H1 (cell line): ENCODE measurements at regions not wholly inside any gene's neighbourhood (a gene's known extent, or its start where the extent isn't known, plus 50 kb on each side); places are given as distances from the start of the nearest gene placed in this dataset.

Experiments
- CTCF ChIA-PET: fragments of 300-600 bp; sonication (Branson Sonifier 250); formaldehyde crosslinking; loops from one replicate; lab custom pipeline; 2021; ENCODE audit not compliant: partially characterized antibody; lab: Charles Lee
- POLR2A ChIA-PET: fragments of 300-600 bp; sonication (Branson Sonifier 250); formaldehyde crosslinking; loops from one replicate; lab custom pipeline; 2021; ENCODE audit warnings: inconsistent platforms; ENCODE audit not compliant: partially characterized antibody; lab: Charles Lee
- DNase-seq, 2 experiments: peaks; one replicate each; pipeline versions ENCODE4 v3.0.0 to v3.0.0-alpha.2; 2010 to 2022; ENCODE audit warnings: low spot score in 2 of 2, low read depth in 1 of 2, mixed read lengths in 1 of 2
- FAIRE-seq: peaks from 2 replicates; lab custom pipeline; 2011; peaks lifted over from hg19 to GRCh38; lab: Jason Lieb, UNC
- H2AFZ ChIP-seq: 2 replicates; pipeline ENCODE4 v1.8.1; 2012; ENCODE audit warnings: low read length, inconsistent platforms
- H2AK5ac ChIP-seq: 2 replicates; pipeline ENCODE4 v1.6.1; 2013; ENCODE audit warnings: low read depth, low read length
- H2BK120ac ChIP-seq: replicated peaks from 2 replicates; pipeline ENCODE3; 2013; ENCODE audit warnings: low read depth, low read length, inconsistent platforms
- H2BK12ac ChIP-seq: 2 replicates; pipeline ENCODE4 v1.6.1; 2013; ENCODE audit warnings: low read depth, low read length
- H2BK15ac ChIP-seq: 2 replicates; pipeline ENCODE4 v1.6.1; 2013; ENCODE audit warnings: low read length
- H2BK20ac ChIP-seq: 2 replicates; pipeline ENCODE4 v1.6.1; 2013; ENCODE audit warnings: low read length
- H2BK5ac ChIP-seq: 2 replicates; pipeline ENCODE4 v1.6.1; 2013; ENCODE audit warnings: low read depth, low read length
- H3K14ac ChIP-seq: 2 replicates; pipeline ENCODE4 v1.6.1; 2013; ENCODE audit warnings: inconsistent platforms; ENCODE audit not compliant: insufficient read length
- H3K18ac ChIP-seq: 2 replicates; pipeline ENCODE4 v1.6.1; 2013; ENCODE audit warnings: low read length; ENCODE audit errors: extremely low read depth
- H3K23ac ChIP-seq: 2 replicates; pipeline ENCODE4 v1.6.1; 2013; ENCODE audit warnings: inconsistent platforms; ENCODE audit not compliant: insufficient read length
- H3K23me2 ChIP-seq: 2 replicates; pipeline ENCODE4 v1.6.1; 2013; ENCODE audit warnings: low read depth, low read length
- H3K27ac ChIP-seq: 2 replicates; pipeline ENCODE4 v1.6.1; 2011; ENCODE audit warnings: low read depth, low read length, inconsistent platforms
- H3K27me3 ChIP-seq, 4 experiments: replicated peaks in 1 of 4; 1 replicate in 1 of 4; 2 replicates in 3 of 4; pipeline versions ENCODE4 v1.6.1 to v1.8.1; 2011 to 2013; ENCODE audit warnings: low read length in 3 of 4, mild to moderate bottlenecking in 3 of 4, inconsistent platforms in 2 of 4, mixed read lengths in 2 of 4, moderate library complexity in 1 of 4; ENCODE audit not compliant: control insufficient read depth in 3 of 4, insufficient read depth in 3 of 4; ENCODE audit errors: extremely low read depth in 1 of 4
- H3K36me3 ChIP-seq, 4 experiments: 2 replicates each; pipeline versions ENCODE4 v1.6.1 to v1.8.1; 2011 to 2013; ENCODE audit warnings: mild to moderate bottlenecking in 4 of 4, low read length in 3 of 4, moderate library complexity in 2 of 4, control low read depth in 1 of 4, inconsistent platforms in 1 of 4; ENCODE audit not compliant: insufficient read depth in 4 of 4, control insufficient read depth in 2 of 4
- H3K4ac ChIP-seq: replicated peaks from 2 replicates; pipeline ENCODE3; 2013; ENCODE audit warnings: low read length, low read depth, mixed read lengths, inconsistent platforms; ENCODE audit not compliant: insufficient read length
- H3K4me1 ChIP-seq, 4 experiments: replicated peaks in 1 of 4; 1 replicate in 1 of 4; 2 replicates in 3 of 4; pipeline versions ENCODE4 v1.6.1 to v1.8.1; 2011 to 2013; ENCODE audit warnings: low read length in 3 of 4, inconsistent platforms in 2 of 4, mixed read lengths in 1 of 4; ENCODE audit not compliant: insufficient read depth in 4 of 4, control insufficient read depth in 3 of 4
- H3K4me2 ChIP-seq, 2 experiments: 2 replicates each; pipeline versions ENCODE4 v1.6.1 to v1.8.1; 2011 to 2013; ENCODE audit warnings: low read depth in 2 of 2, low read length in 2 of 2, control low read depth in 1 of 2, inconsistent platforms in 1 of 2, mild to moderate bottlenecking in 1 of 2; ENCODE audit not compliant: insufficient read depth in 1 of 2
- H3K4me3 ChIP-seq, 4 experiments: fragments of 200-600, 300-600 bp in 1 of 4; sonication (generic), shearing (Covaris generic), sonication (Bioruptor Twin) in 1 of 4; 2 replicates each; pipeline versions ENCODE4 v1.5.1 to v1.8.1; 2011 to 2016; ENCODE audit warnings: low read length in 4 of 4, low read depth in 3 of 4, control low read depth in 2 of 4, inconsistent platforms in 2 of 4, mild to moderate bottlenecking in 2 of 4, mixed read lengths in 1 of 4, moderate library complexity in 1 of 4; ENCODE audit not compliant: insufficient read depth in 2 of 4; ENCODE audit errors: extremely low read depth in 1 of 4
- H3K56ac ChIP-seq: replicated peaks from 2 replicates; pipeline ENCODE3; 2013; ENCODE audit warnings: low read depth, mild to moderate bottlenecking, mixed read lengths, low read length, inconsistent platforms; ENCODE audit not compliant: insufficient read length
- H3K79me1 ChIP-seq: 2 replicates; pipeline ENCODE4 v1.6.1; 2013; ENCODE audit warnings: low read depth, low read length, control low read depth
- H3K79me2 ChIP-seq, 2 experiments: 2 replicates each; pipeline versions ENCODE4 v1.6.1 to v1.8.1; 2012 to 2013; ENCODE audit warnings: low read length in 2 of 2, mild to moderate bottlenecking in 2 of 2, inconsistent platforms in 1 of 2; ENCODE audit not compliant: insufficient read depth in 2 of 2, control insufficient read depth in 1 of 2
- H3K9ac ChIP-seq, 4 experiments: replicated peaks in 1 of 4; 1 replicate in 1 of 4; 2 replicates in 3 of 4; pipeline versions ENCODE4 v1.6.1 to v1.8.1; 2011 to 2013; ENCODE audit warnings: low read depth in 3 of 4, low read length in 3 of 4, control low read depth in 2 of 4, mild to moderate bottlenecking in 2 of 4, moderate library complexity in 2 of 4, inconsistent platforms in 1 of 4; ENCODE audit errors: extremely low read depth in 1 of 4
- H3K9me3 ChIP-seq, 2 experiments: 2 replicates each; pipeline versions ENCODE4 v1.6.1 to v1.8.1; 2012 to 2013; ENCODE audit warnings: mild to moderate bottlenecking in 2 of 2, moderate library complexity in 2 of 2, control low read depth in 1 of 2, inconsistent platforms in 1 of 2, low read depth in 1 of 2, low read length in 1 of 2, mixed read lengths in 1 of 2; ENCODE audit not compliant: insufficient read depth in 2 of 2
- H4K20me1 ChIP-seq, 2 experiments: replicated peaks in 1 of 2; 2 replicates each; pipeline versions ENCODE3 to v1.8.1; 2011 to 2013; ENCODE audit warnings: inconsistent platforms in 2 of 2, low read length in 2 of 2, mild to moderate bottlenecking in 1 of 2; ENCODE audit not compliant: insufficient read depth in 2 of 2, control insufficient read depth in 1 of 2
- H4K5ac ChIP-seq: 2 replicates; pipeline ENCODE4 v1.6.1; 2013; ENCODE audit warnings: low read length, low read depth, mixed read lengths, inconsistent platforms; ENCODE audit not compliant: insufficient read length
- H4K8ac ChIP-seq: 2 replicates; pipeline ENCODE4 v1.8.0; 2013; ENCODE audit warnings: mild to moderate bottlenecking, moderate library complexity, low read length, inconsistent platforms; ENCODE audit not compliant: insufficient read depth; ENCODE audit errors: extremely low read depth
- H4K91ac ChIP-seq: replicated peaks from 2 replicates; pipeline ENCODE3; 2013; ENCODE audit warnings: low read length, mixed read lengths, inconsistent platforms; ENCODE audit not compliant: insufficient read length
- CREB1 ChIP-seq: IDR thresholded peaks from 2 replicates; pipeline ENCODE4 v1.6.1; 2012; ENCODE audit warnings: inconsistent platforms
- HDAC2 ChIP-seq, 2 experiments: fragments of 300-600 bp in 1 of 2; sonication (generic) in 1 of 2; IDR thresholded peaks; 2 replicates each; pipeline ENCODE4 v1.6.1; 2011 to 2012; ENCODE audit warnings: low read depth in 2 of 2, low read length in 2 of 2, mild to moderate bottlenecking in 2 of 2, moderate library complexity in 2 of 2, borderline replicate concordance in 1 of 2, inconsistent platforms in 1 of 2
- POU5F1 ChIP-seq: IDR thresholded peaks from 2 replicates; pipeline ENCODE4 v1.6.1; 2011; ENCODE audit warnings: low read depth, mild to moderate bottlenecking, low read length, moderate library complexity
- SUZ12 ChIP-seq: fragments of 200-600 bp; sonication (generic); IDR thresholded peaks from 2 replicates; pipeline ENCODE4 v1.6.1; 2012; ENCODE audit warnings: mild to moderate bottlenecking, inconsistent platforms, low read length, moderate library complexity, mixed read lengths
- WGBS, 2 experiments: shearing (Covaris generic) in 1 of 2; methylation state at CpG; one replicate each; pipeline versions ENCODE4 v1.1.6 to v1.1.7; 2013 to 2015; ENCODE audit warnings: low lambda C conversion rate in 2 of 2, mixed read lengths in 2 of 2, inconsistent platforms in 1 of 2, low coverage in 1 of 2, missing lambda C conversion rate in 1 of 2; ENCODE audit not compliant: insufficient replicate concordance in 2 of 2, insufficient coverage in 1 of 2, insufficient read length in 1 of 2; ENCODE audit errors: extremely low coverage in 1 of 2, missing lambda C conversion rate in 1 of 2; 5-methylcytosine and 5-hydroxymethylcytosine counted together

- Histone ChIP-seq H3K9ac (no peak overlapping the region), H3K4me1 (no peaks in the 10 kb centered on the region; a peak in 1 of 7 replicates), H3K18ac (no peak overlapping the region), H3K14ac (no peak overlapping the region), H2AFZ (no peak overlapping the region; the same call in 1 of the 2 replicates), H3K4ac (no peak overlapping the region), H2BK20ac (no peak overlapping the region), H3K79me2 (no peaks in the 10 kb centered on the region), H3K4me3 (no peak overlapping the region), H2BK15ac (no peak overlapping the region), H3K27me3 (no peaks in the 10 kb centered on the region), H4K5ac (no peak overlapping the region), H4K20me1 (no peaks in the 10 kb centered on the region), H2BK5ac (no peak overlapping the region), H4K8ac (no peak overlapping the region), H3K56ac (no peak overlapping the region), H4K91ac (no peak overlapping the region), H3K23me2 (no peaks in the 10 kb centered on the region), H2BK120ac (no peak overlapping the region), H3K36me3 (no peaks in the 10 kb centered on the region), H3K79me1 (no peaks in the 10 kb centered on the region), H2AK5ac (no peak overlapping the region), H3K23ac (no peak overlapping the region), H3K9me3 (no peaks in the 10 kb centered on the region; a peak in 1 of 4 replicates), H3K4me2 (no peak overlapping the region), H3K27ac (no peak overlapping the region), H2BK12ac (no peak overlapping the region; the same call in 1 of the 2 replicates)
- DNase-seq: no peak
- no peak for FAIRE-seq
- WGBS, 2 experiments: 91% methylated on average over 7 of the region's 7 CpGs; no CpG with 5 or more reads in 1 of the 2 experiments
- POLR2A ChIA-PET: no interaction called here
- CTCF ChIA-PET: interaction anchor here (0.6 to 1.4 kb wide), 3 partner anchors 21 to 982 kb away, joined by 3 to 4 read pairs (median 3); no protein-coding TSS in a partner anchor
- TF ChIP-seq CREB1 (no peak), POU5F1 (no peak), HDAC2 (IDR thresholded peaks at IDR 0.05; ENCODE audit: borderline replicate concordance in 1 of 2, low read depth in 2 of 2, low read length in 2 of 2) (no peak), SUZ12 (no peak)
Observed at GRCh38 chr2:226679389-226680065, 120.1 kb downstream of the IRS1 start.
